Keratinocyte (primary cell): ENCODE measurements at regions not wholly inside any gene's neighbourhood (a gene's known extent, or its start where the extent isn't known, plus 50 kb on each side); places are given as distances from the start of the nearest gene placed in this dataset.

Source experiments
- DNase-seq: peaks from one replicate; pipeline ENCODE4 v3.0.0-alpha.2; 2011; ENCODE audit warnings: low read depth, missing footprints, low spot score
- FAIRE-seq: peaks from 2 replicates; lab custom pipeline; 2011; peaks lifted over from hg19 to GRCh38; lab: Jason Lieb, UNC
- H2AFZ ChIP-seq: 2 replicates; pipeline ENCODE4 v1.6.0; 2012; ENCODE audit warnings: low read length, control low read depth, inconsistent platforms; ENCODE audit not compliant: control insufficient read depth
- H3K27ac ChIP-seq: 2 replicates; pipeline ENCODE4 v1.5.1; 2011; ENCODE audit warnings: low read length; ENCODE audit not compliant: control insufficient read depth, insufficient read depth
- H3K27me3 ChIP-seq: 3 replicates; pipeline ENCODE4 v1.6.0; 2011; ENCODE audit warnings: low read length; ENCODE audit not compliant: control insufficient read depth, insufficient read depth; ENCODE audit errors: extremely low read depth
- H3K36me3 ChIP-seq, 2 experiments: 2 replicates in 1 of 2; 3 replicates in 1 of 2; pipeline ENCODE4 v1.5.1; 2011; ENCODE audit warnings: low read length in 2 of 2, mild to moderate bottlenecking in 1 of 2; ENCODE audit not compliant: control insufficient read depth in 2 of 2, insufficient read depth in 2 of 2; ENCODE audit errors: extremely low read depth in 1 of 2
- H3K4me1 ChIP-seq: 3 replicates; pipeline ENCODE4 v1.5.1; 2011; ENCODE audit warnings: low read length; ENCODE audit not compliant: control insufficient read depth, insufficient read depth; ENCODE audit errors: extremely low read depth
- H3K4me2 ChIP-seq: 3 replicates; pipeline ENCODE4 v1.6.0; 2011; ENCODE audit warnings: low read depth, low read length; ENCODE audit not compliant: control insufficient read depth, insufficient read depth; ENCODE audit errors: extremely low read depth
- H3K4me3 ChIP-seq, 3 experiments: fragments of 200-600 bp in 1 of 3; sonication (generic) in 1 of 3; 2 replicates in 2 of 3; 3 replicates in 1 of 3; pipeline ENCODE4 v1.5.1; 2011 to 2016; ENCODE audit warnings: low read length in 3 of 3, mild to moderate bottlenecking in 3 of 3, control low read depth in 2 of 3, inconsistent platforms in 1 of 3, low read depth in 1 of 3, mixed read lengths in 1 of 3, mixed run types in 1 of 3, moderate library complexity in 1 of 3; ENCODE audit not compliant: control insufficient read depth in 2 of 3, insufficient read depth in 2 of 3; ENCODE audit errors: extremely low read depth in 1 of 3
- H3K79me2 ChIP-seq: 2 replicates; pipeline ENCODE4 v1.6.0; 2012; ENCODE audit warnings: low read length; ENCODE audit not compliant: control insufficient read depth, insufficient read depth
- H3K9ac ChIP-seq: 3 replicates; pipeline ENCODE4 v1.6.0; 2011; ENCODE audit warnings: low read length; ENCODE audit not compliant: control insufficient read depth, insufficient read depth; ENCODE audit errors: extremely low read depth
- H3K9me1 ChIP-seq: 3 replicates; pipeline ENCODE4 v1.6.0; 2011; ENCODE audit warnings: low read length; ENCODE audit not compliant: control insufficient read depth, insufficient read depth; ENCODE audit errors: extremely low read depth
- H3K9me3 ChIP-seq: 2 replicates; pipeline ENCODE4 v1.5.1; 2012; ENCODE audit warnings: low read depth, low read length; ENCODE audit not compliant: control insufficient read depth
- H4K20me1 ChIP-seq: 3 replicates; pipeline ENCODE4 v1.6.0; 2011; ENCODE audit warnings: low read length; ENCODE audit not compliant: control insufficient read depth, insufficient read depth; ENCODE audit errors: extremely low read depth
- CTCF ChIP-seq, 3 experiments: IDR thresholded peaks in 1 of 3; conservative IDR thresholded peaks in 1 of 3; optimal IDR thresholded peaks in 1 of 3; 2 replicates in 2 of 3; 3 replicates in 1 of 3; pipeline versions ENCODE3 to v1.5.1; 2011; ENCODE audit warnings: low read length in 3 of 3, mild to moderate bottlenecking in 3 of 3, moderate library complexity in 2 of 3, control low read depth in 1 of 3, inconsistent platforms in 1 of 3; ENCODE audit not compliant: insufficient read depth in 2 of 3; ENCODE audit errors: extremely low read depth in 1 of 3
- EZH2 ChIP-seq: IDR thresholded peaks from one replicate; pipeline ENCODE4 v1.6.1; 2012; ENCODE audit warnings: inconsistent platforms, mild to moderate bottlenecking, low read length, moderate library complexity
- dilution Hi-C: fragments of 300-500 bp; cut with MboI; formaldehyde crosslinking; loops from one replicate; pipeline ENCODE4 v1.7.0; 2020; ENCODE audit warnings: low sequenced_read_pairs; ENCODE audit not compliant: extremely low pct_ligation_motif_present

DNA sequence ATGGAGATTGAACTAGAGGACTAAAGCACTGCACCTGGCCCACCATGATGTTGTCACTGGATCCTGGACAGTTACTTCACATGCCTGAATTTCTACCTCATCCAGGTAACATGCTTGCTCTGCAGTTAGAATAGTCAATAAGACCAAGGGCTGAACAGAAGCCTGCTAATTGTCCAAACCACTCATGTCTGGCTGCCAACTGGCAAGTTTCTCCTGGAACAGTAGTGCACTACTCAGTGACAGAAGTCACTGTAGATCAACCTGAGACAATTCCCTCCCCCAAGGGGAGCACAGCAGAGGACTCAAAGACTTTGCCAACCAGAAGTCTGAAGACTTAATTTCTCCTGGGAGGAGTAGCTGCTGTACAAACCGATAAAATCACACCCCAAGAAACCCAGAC is 454.6 kb upstream of the MARCKS start:
- Histone ChIP-seq H3K79me2 (no peaks in the 10 kb centered on the region), H3K9ac (no peak overlapping the region), H3K36me3 (no peaks in the 10 kb centered on the region), H3K9me3 (no peaks in the 10 kb centered on the region), H4K20me1 (no peaks in the 10 kb centered on the region), H3K4me1 (no peaks in the 10 kb centered on the region), H3K27me3 (no peaks in the 10 kb centered on the region), H3K4me3 (no peak overlapping the region), H3K9me1 (no peaks in the 10 kb centered on the region), H2AFZ (no peak overlapping the region), H3K27ac (no peak overlapping the region), H3K4me2 (no peak overlapping the region)
- dilution Hi-C loops: no loop called here
- TF ChIP-seq CTCF (optimal IDR thresholded peaks at IDR 0.05 in 1 of 3, IDR thresholded peaks at IDR 0.05 in 1 of 3, conservative IDR thresholded peaks at IDR 0.05 in 1 of 3; ENCODE audit: extremely low read depth in 1 of 3, insufficient read depth in 2 of 3, low read length in 3 of 3): no peak
- TF ChIP-seq EZH2: no peak
- DNase-seq (no peak), FAIRE-seq (no peak)

DNA sequence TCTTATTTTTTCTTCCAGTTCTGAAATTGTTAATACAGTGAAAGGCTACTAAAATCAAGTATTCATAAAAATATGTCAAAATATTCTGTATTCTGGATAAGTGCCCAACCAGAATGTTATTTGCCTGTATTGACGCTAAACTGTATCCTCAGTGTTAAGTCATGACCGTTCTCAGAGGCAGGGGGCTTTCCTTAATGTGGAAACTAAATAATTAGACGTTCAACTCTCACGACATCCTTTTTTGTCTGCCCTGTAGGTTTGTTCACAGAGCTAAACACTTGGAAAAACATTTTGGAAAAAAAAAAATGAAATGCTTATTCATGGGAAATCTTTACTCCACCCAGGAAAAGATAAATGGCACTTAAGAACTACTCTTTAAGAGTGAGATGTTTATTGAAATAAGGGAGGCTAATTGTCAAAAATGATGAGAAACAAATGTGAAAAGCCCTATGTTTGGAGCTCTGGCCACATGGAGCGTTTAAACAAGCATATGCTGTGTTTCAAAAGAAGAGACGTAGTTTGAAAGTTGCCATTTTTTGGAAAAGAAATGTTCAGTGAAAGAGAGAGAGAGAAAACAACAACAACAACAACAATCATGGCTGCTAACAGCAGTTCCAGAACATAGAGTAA is 453.1 kb upstream of the MARCKS start:
- FAIRE-seq (no peak), DNase-seq (no peak)
- H3K36me3 ChIP-seq: no peaks in the 10 kb centered on the region
- H3K4me3 ChIP-seq: no peak overlapping the region
- TF ChIP-seq EZH2 (no peak), CTCF (optimal IDR thresholded peaks at IDR 0.05 in 1 of 3, IDR thresholded peaks at IDR 0.05 in 1 of 3, conservative IDR thresholded peaks at IDR 0.05 in 1 of 3; ENCODE audit: extremely low read depth in 1 of 3, insufficient read depth in 2 of 3, low read length in 3 of 3) (no peak)
- no peak overlapping the region for H3K4me2 ChIP-seq
- H3K79me2 ChIP-seq: no peaks in the 10 kb centered on the region
- no peak overlapping the region for H3K27ac ChIP-seq
- no peak overlapping the region for H2AFZ ChIP-seq
- no peaks in the 10 kb centered on the region for H3K9me3 ChIP-seq
- no peaks in the 10 kb centered on the region for H3K9me1 ChIP-seq
- no peak overlapping the region for H3K9ac ChIP-seq
- no peaks in the 10 kb centered on the region for H4K20me1 ChIP-seq
- H3K4me1 ChIP-seq: no peaks in the 10 kb centered on the region
- dilution Hi-C loops: no loop called here
- H3K27me3 ChIP-seq: no peaks in the 10 kb centered on the region
